DND-41 (cell line): ENCODE measurements at regions not wholly inside any gene's neighbourhood (a gene's known extent, or its start where the extent isn't known, plus 50 kb on each side); places are given as distances from the start of the nearest gene placed in this dataset.

ENCODE experiments used
- ATAC-seq: fragments of 200-7000 bp; cut with Tn5 transposase; 3 replicates; pipeline ENCODE4 v1.9.1; 2021; ENCODE audit warnings: low read depth; ENCODE audit not compliant: insufficient read depth
- DNase-seq: peaks from one replicate; pipeline ENCODE4 v3.0.0-alpha.2; 2020
- H2AFZ ChIP-seq: 2 replicates; pipeline ENCODE4 v1.6.0; 2012; ENCODE audit warnings: low read depth, low read length
- H3K27ac ChIP-seq: 2 replicates; pipeline ENCODE4 v1.5.1; 2012; ENCODE audit warnings: low read length, inconsistent platforms
- H3K27me3 ChIP-seq: fragments of 200-600 bp; sonication (generic); 2 replicates; pipeline ENCODE4 v1.6.0; 2012; ENCODE audit warnings: low read length, mild to moderate bottlenecking, inconsistent platforms; ENCODE audit not compliant: insufficient read depth, poor library complexity
- H3K36me3 ChIP-seq: 2 replicates; pipeline ENCODE4 v1.5.1; 2012; ENCODE audit warnings: low read length, inconsistent platforms; ENCODE audit not compliant: insufficient read depth
- H3K4me1 ChIP-seq: 2 replicates; pipeline ENCODE4 v1.5.1; 2012; ENCODE audit warnings: mild to moderate bottlenecking, low read length; ENCODE audit not compliant: insufficient read depth
- H3K4me2 ChIP-seq: 2 replicates; pipeline ENCODE4 v1.6.0; 2012; ENCODE audit warnings: mild to moderate bottlenecking, moderate library complexity, low read length, inconsistent platforms; ENCODE audit not compliant: insufficient read depth
- H3K4me3 ChIP-seq, 2 experiments: fragments of 200-600 bp in 1 of 2; shearing (Covaris generic) in 1 of 2; 2 replicates each; pipeline ENCODE4 v1.5.1; 2012 to 2016; ENCODE audit warnings: inconsistent platforms in 2 of 2, low read length in 2 of 2, mild to moderate bottlenecking in 2 of 2, low read depth in 1 of 2, moderate library complexity in 1 of 2
- H3K79me2 ChIP-seq: 2 replicates; pipeline ENCODE4 v1.6.0; 2012; ENCODE audit warnings: low read length, inconsistent platforms; ENCODE audit not compliant: insufficient read depth
- H3K9ac ChIP-seq: 2 replicates; pipeline ENCODE4 v1.6.0; 2012; ENCODE audit warnings: low read depth, mild to moderate bottlenecking, inconsistent platforms, low read length, moderate library complexity
- H3K9me3 ChIP-seq: 2 replicates; pipeline ENCODE4 v1.5.1; 2012; ENCODE audit warnings: low read length, moderate library complexity, mild to moderate bottlenecking, inconsistent platforms; ENCODE audit not compliant: insufficient read depth, severe bottlenecking
- H4K20me1 ChIP-seq: 2 replicates; pipeline ENCODE4 v1.6.0; 2012; ENCODE audit warnings: low read length; ENCODE audit not compliant: insufficient read depth
- EZH2 ChIP-seq: IDR thresholded peaks from 3 replicates; pipeline ENCODE4 v1.6.1; 2012; ENCODE audit warnings: borderline replicate concordance, low read depth, mild to moderate bottlenecking, moderate library complexity, low read length, inconsistent platforms; ENCODE audit not compliant: severe bottlenecking
- TF ChIP-seq, protein P1 (sequence below): IDR thresholded peaks from 2 replicates; pipeline ENCODE4 v1.5.1; 2012; ENCODE audit warnings: borderline replicate concordance, low read length, moderate library complexity, mild to moderate bottlenecking; ENCODE audit not compliant: poor library complexity, severe bottlenecking; ENCODE audit errors: extremely low read depth

DNA sequence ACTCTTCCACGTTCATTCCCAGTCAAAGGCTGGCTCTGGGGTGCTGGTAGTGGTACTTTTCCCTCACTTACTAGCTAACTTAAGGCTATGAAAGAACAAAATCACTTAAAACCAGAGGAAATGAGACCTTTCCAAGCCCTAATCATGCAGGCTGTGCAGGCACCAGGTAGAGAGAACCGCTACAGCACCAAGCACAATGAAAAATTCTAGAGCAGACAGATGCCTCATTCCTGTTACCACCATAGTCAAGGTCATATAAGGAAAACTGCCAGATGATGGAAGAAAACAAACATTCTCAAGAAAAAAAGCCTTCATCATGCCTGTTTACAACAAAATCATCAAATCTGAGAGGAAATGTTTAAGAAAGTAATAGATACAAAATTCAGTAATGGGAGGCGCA is 374.4 kb upstream of the PDE4D start:
- H3K79me2 ChIP-seq, result no peaks in the 10 kb centered on the region
- no peak overlapping the region for H3K9ac ChIP-seq
- no peak overlapping the region for H3K4me3 ChIP-seq
- no peak overlapping the region for H3K27ac ChIP-seq
- H3K4me1 ChIP-seq, result no peaks in the 10 kb centered on the region
- no peaks in the 10 kb centered on the region for H4K20me1 ChIP-seq
- H3K4me2 ChIP-seq, result no peak overlapping the region
- no peaks in the 10 kb centered on the region for H3K36me3 ChIP-seq
- TF ChIP-seq, protein P1, sequence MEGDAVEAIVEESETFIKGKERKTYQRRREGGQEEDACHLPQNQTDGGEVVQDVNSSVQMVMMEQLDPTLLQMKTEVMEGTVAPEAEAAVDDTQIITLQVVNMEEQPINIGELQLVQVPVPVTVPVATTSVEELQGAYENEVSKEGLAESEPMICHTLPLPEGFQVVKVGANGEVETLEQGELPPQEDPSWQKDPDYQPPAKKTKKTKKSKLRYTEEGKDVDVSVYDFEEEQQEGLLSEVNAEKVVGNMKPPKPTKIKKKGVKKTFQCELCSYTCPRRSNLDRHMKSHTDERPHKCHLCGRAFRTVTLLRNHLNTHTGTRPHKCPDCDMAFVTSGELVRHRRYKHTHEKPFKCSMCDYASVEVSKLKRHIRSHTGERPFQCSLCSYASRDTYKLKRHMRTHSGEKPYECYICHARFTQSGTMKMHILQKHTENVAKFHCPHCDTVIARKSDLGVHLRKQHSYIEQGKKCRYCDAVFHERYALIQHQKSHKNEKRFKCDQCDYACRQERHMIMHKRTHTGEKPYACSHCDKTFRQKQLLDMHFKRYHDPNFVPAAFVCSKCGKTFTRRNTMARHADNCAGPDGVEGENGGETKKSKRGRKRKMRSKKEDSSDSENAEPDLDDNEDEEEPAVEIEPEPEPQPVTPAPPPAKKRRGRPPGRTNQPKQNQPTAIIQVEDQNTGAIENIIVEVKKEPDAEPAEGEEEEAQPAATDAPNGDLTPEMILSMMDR, result no peak
- TF ChIP-seq EZH2, result no peak
- no peaks in the 10 kb centered on the region for H3K27me3 ChIP-seq
- no peaks in the 10 kb centered on the region for H3K9me3 ChIP-seq
- DNase-seq (no peak), ATAC-seq (no peak)
- no peak overlapping the region for H2AFZ ChIP-seq

DNA sequence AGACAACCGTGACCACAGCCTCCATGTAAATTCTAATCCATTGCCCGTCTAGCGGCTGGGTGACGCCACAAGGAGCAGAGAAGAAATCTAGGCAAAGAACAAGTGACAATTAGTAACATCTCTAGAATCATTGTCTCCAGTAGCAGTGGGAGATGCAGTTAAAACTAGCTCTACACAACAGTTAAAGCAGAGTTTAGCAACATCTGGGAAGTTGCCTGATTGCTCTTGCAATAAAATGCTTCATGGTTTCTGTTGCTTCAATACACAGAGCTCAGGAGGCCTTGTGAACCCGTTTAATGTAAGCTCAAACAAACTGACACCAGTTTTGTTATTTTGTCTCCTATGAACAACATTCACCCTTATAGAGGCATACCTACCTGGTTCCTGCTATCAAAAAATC is 369.8 kb upstream of the PDE4D start:
- H4K20me1 ChIP-seq, result no peaks in the 10 kb centered on the region
- H3K4me2 ChIP-seq, result no peak overlapping the region
- no peaks in the 10 kb centered on the region for H3K4me1 ChIP-seq
- no peak overlapping the region for H2AFZ ChIP-seq
- H3K79me2 ChIP-seq, result no peaks in the 10 kb centered on the region
- H3K27ac ChIP-seq, result no peak overlapping the region
- ATAC-seq (no peak), DNase-seq (no peak)
- no peak overlapping the region for H3K9ac ChIP-seq
- no peaks in the 10 kb centered on the region for H3K9me3 ChIP-seq
- no peak overlapping the region for H3K4me3 ChIP-seq
- H3K36me3 ChIP-seq, result no peaks in the 10 kb centered on the region
- no peaks in the 10 kb centered on the region for H3K27me3 ChIP-seq
- no peak for TF ChIP-seq EZH2
- TF ChIP-seq, protein P1, result no peak

DNA sequence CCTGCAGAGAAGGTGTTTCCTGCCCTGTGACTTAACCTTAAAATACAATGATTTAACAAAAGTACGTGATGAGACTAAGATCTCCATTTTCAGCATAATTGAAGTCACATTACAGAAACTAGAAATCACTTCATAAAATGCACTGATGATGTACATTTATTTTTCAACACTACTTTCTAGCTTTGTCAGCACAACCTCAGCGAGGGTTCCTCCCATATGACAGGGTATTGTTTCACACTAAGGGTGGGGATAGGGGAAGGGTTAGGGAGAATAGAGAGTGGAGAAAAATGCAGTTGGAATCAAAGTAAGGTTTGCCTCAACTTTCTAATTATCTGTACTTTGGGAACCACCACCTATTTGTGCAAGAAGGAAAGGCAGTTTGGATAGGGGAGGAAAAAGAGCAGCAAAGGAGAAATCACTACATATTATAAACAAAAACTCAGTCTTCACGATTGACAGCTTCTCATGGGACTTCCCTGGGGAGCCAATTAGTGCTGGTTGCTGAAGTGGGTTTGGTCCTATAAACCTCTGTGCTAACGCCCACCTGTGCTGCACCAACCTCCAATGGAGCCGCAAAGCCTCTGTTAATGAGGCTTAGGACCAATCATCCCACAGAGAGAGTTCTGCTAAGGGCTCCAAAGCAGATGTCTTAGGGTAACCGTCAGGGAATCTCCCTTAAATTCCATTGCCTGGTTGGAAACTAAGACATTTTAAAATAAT is 369.2 kb upstream of the PDE4D start:
- H3K9me3 ChIP-seq, result no peaks in the 10 kb centered on the region
- no peak overlapping the region for H2AFZ ChIP-seq
- no peaks in the 10 kb centered on the region for H3K36me3 ChIP-seq
- no peak overlapping the region for H3K4me2 ChIP-seq
- no peaks in the 10 kb centered on the region for H3K79me2 ChIP-seq
- no peak overlapping the region for H3K4me3 ChIP-seq
- H3K9ac ChIP-seq, result no peak overlapping the region
- H3K27ac ChIP-seq, result no peak overlapping the region
- H3K27me3 ChIP-seq, result no peaks in the 10 kb centered on the region
- DNase-seq (no peak), ATAC-seq (no peak)
- no peak for TF ChIP-seq EZH2
- TF ChIP-seq, protein P1, result no peak
- H3K4me1 ChIP-seq, result no peaks in the 10 kb centered on the region
- no peaks in the 10 kb centered on the region for H4K20me1 ChIP-seq
